Smooth muscle cell (in vitro differentiated cells): ENCODE measurements at regions not wholly inside any gene's neighbourhood (a gene's known extent, or its start where the extent isn't known, plus 50 kb on each side); places are given as distances from the start of the nearest gene placed in this dataset.

Source experiments
- DNase-seq: peaks from one replicate; lab custom pipeline; 2025; ENCODE audit not compliant: unreplicated experiment; lab: John Stamatoyannopoulos, UW
- H2AFZ ChIP-seq: fragments of 200-600 bp; sonication (generic); 2 replicates; pipeline ENCODE4 v1.6.0; 2016; ENCODE audit warnings: antibody characterized with exemption, low read depth, mild to moderate bottlenecking
- H3F3A ChIP-seq: fragments of 200-600 bp; sonication (generic); 2 replicates; pipeline ENCODE4 v1.6.0; 2017; ENCODE audit warnings: antibody characterized with exemption, low read depth
- H3K27ac ChIP-seq: fragments of 200-600 bp; sonication (generic); 2 replicates; pipeline ENCODE4 v1.5.1; 2016; ENCODE audit warnings: low read depth, mild to moderate bottlenecking
- H3K27me3 ChIP-seq: fragments of 200-600 bp; sonication (generic); 2 replicates; pipeline ENCODE4 v1.6.1; 2016; ENCODE audit warnings: low read depth, mild to moderate bottlenecking
- H3K36me3 ChIP-seq: fragments of 200-600 bp; sonication (generic); 2 replicates; pipeline ENCODE4 v1.5.1; 2016; ENCODE audit warnings: low read depth
- H3K4me1 ChIP-seq: fragments of 200-600 bp; sonication (generic); 2 replicates; pipeline ENCODE4 v1.5.1; 2016; ENCODE audit warnings: low read depth
- H3K4me2 ChIP-seq: fragments of 200-600 bp; sonication (generic); 2 replicates; pipeline ENCODE4 v1.6.0; 2016; ENCODE audit warnings: mild to moderate bottlenecking
- H3K4me3 ChIP-seq: fragments of 200-600 bp; sonication (generic); 2 replicates; pipeline ENCODE4 v1.5.1; 2016; ENCODE audit warnings: mild to moderate bottlenecking
- H3K79me2 ChIP-seq: fragments of 200-600 bp; sonication (generic); 2 replicates; pipeline ENCODE4 v1.6.0; 2016; ENCODE audit warnings: low read depth, mild to moderate bottlenecking
- H3K9ac ChIP-seq: fragments of 200-600 bp; sonication (generic); 2 replicates; pipeline ENCODE4 v1.6.0; 2016; ENCODE audit warnings: low read depth
- H3K9me3 ChIP-seq: fragments of 200-600 bp; sonication (generic); replicated peaks from 2 replicates; pipeline ENCODE4 v1.5.1; 2016; ENCODE audit warnings: low read depth
- H4K20me1 ChIP-seq: fragments of 200-600 bp; sonication (generic); 2 replicates; pipeline ENCODE4 v1.6.0; 2016; ENCODE audit warnings: low read depth
- CTCF ChIP-seq: fragments of 200-600 bp; sonication (generic); IDR thresholded peaks from 2 replicates; pipeline ENCODE4 v1.5.1; 2017; ENCODE audit warnings: borderline replicate concordance, mild to moderate bottlenecking, antibody characterized with exemption; ENCODE audit not compliant: insufficient read depth, poor library complexity, severe bottlenecking
- WGBS: methylation state at CpG from one replicate; pipeline ENCODE4 v1.1.7; 2016; ENCODE audit warnings: low lambda C conversion rate; 5-methylcytosine and 5-hydroxymethylcytosine counted together

GRCh38 chr4:4633431-4633830 is 91.6 kb upstream of the STX18 start:
- Histone ChIP-seq H3K27me3 (no peaks in the 10 kb centered on the region), H3K4me3 (no peak overlapping the region), H3K36me3 (no peaks in the 10 kb centered on the region), H3K27ac (no peak overlapping the region), H3K9ac (no peak overlapping the region), H2AFZ (no peak overlapping the region), H4K20me1 (no peaks in the 10 kb centered on the region), H3K79me2 (no peaks in the 10 kb centered on the region), H3F3A (no peaks in the 10 kb centered on the region), H3K4me1 (no peaks in the 10 kb centered on the region), H3K4me2 (no peak overlapping the region), H3K9me3 (no peaks in the 10 kb centered on the region)
- DNase-seq: no peak
- 96% methylated on average over 3 of the region's 3 CpGs for WGBS
- no peak for TF ChIP-seq CTCF

- Histone ChIP-seq H3K9me3 (no peaks in the 10 kb centered on the region), H3K4me1 (no peaks in the 10 kb centered on the region), H3K27ac (no peak overlapping the region), H3K27me3 (no peaks in the 10 kb centered on the region), H3F3A (no peaks in the 10 kb centered on the region), H3K4me2 (no peak overlapping the region), H3K36me3 (no peaks in the 10 kb centered on the region), H3K4me3 (no peak overlapping the region), H3K9ac (no peak overlapping the region), H4K20me1 (no peaks in the 10 kb centered on the region), H3K79me2 (no peaks in the 10 kb centered on the region), H2AFZ (no peak overlapping the region)
- no peak for TF ChIP-seq CTCF
- DNase-seq: no peak
Measured at GRCh38 chr4:4631150-4631549, 89.3 kb upstream of the STX18 start.

GRCh38 chr4:4627906-4628305 is 86.1 kb upstream of the STX18 start:
- no peak for TF ChIP-seq CTCF
- 79% methylated on average over 2 of the region's 2 CpGs for WGBS

GRCh38 chr4:4627111-4627510 is 85.3 kb upstream of the STX18 start:
- H3F3A ChIP-seq: no peaks in the 10 kb centered on the region
- H3K9me3 ChIP-seq: no peaks in the 10 kb centered on the region
- no peak for DNase-seq
- no peak overlapping the region for H3K4me2 ChIP-seq
- no peak overlapping the region for H3K9ac ChIP-seq
- H4K20me1 ChIP-seq: no peaks in the 10 kb centered on the region
- no peaks in the 10 kb centered on the region for H3K36me3 ChIP-seq
- WGBS: 77% methylated on average over 4 of the region's 4 CpGs
- H3K4me3 ChIP-seq: no peak overlapping the region
- no peak overlapping the region for H3K27ac ChIP-seq
- no peak overlapping the region for H2AFZ ChIP-seq
- no peaks in the 10 kb centered on the region for H3K79me2 ChIP-seq
- H3K4me1 ChIP-seq: no peaks in the 10 kb centered on the region
- TF ChIP-seq CTCF: no peak
- H3K27me3 ChIP-seq: no peaks in the 10 kb centered on the region

More at GRCh38 chr4:4627906-4628305, 86.1 kb upstream of the STX18 start:
- Histone ChIP-seq H3K27ac (no peak overlapping the region), H2AFZ (no peak overlapping the region), H3F3A (no peaks in the 10 kb centered on the region), H3K9ac (no peak overlapping the region), H3K36me3 (no peaks in the 10 kb centered on the region), H3K4me1 (no peaks in the 10 kb centered on the region), H3K4me3 (no peak overlapping the region), H3K79me2 (no peaks in the 10 kb centered on the region), H3K4me2 (no peak overlapping the region), H3K27me3 (no peaks in the 10 kb centered on the region), H4K20me1 (no peaks in the 10 kb centered on the region), H3K9me3 (no peaks in the 10 kb centered on the region)
- DNase-seq: no peak
